ENCODE measurements at regions not wholly inside any gene's neighbourhood (a gene's known extent, or its start where the extent isn't known, plus 50 kb on each side); places are given as distances from the start of the nearest gene placed in this dataset.
"Not testable (repeated sequence)": the region's sequence is repeated elsewhere in the genome, so short reads cannot be mapped to it uniquely, and the experiment has no call there.

GRCh38 chr16:29212084-29213027 is 194.2 kb downstream of the NPIPB11 start:
- not testable (repeated sequence) for DNase-seq

GRCh38 chr16:29211456-29211855 is 195.1 kb downstream of the NPIPB11 start:
- not testable (repeated sequence) for DNase-seq

GRCh38 chr16:29210299-29211150 is 196.0 kb downstream of the NPIPB11 start:
- not testable (repeated sequence) for DNase-seq

- not testable (repeated sequence) for DNase-seq
Observed at GRCh38 chr16:29206120-29206519, 200.4 kb downstream of the NPIPB11 start.

- DNase-seq, result not testable (repeated sequence)
Observed at GRCh38 chr16:29205151-29205550, 201.4 kb downstream of the NPIPB11 start.

GRCh38 chr16:29204806-29205135 is 201.7 kb downstream of the NPIPB11 start:
- no peak for DNase-seq

- DNase-seq, result not testable (repeated sequence)
Observed at GRCh38 chr16:29203933-29204805, 202.3 kb downstream of the NPIPB11 start.

GRCh38 chr16:29203046-29203932 is 203.2 kb downstream of the NPIPB11 start:
- not testable (repeated sequence) for DNase-seq

GRCh38 chr16:29202642-29203041 is 203.9 kb downstream of the NPIPB11 start:
- peak; percentile 66 for DNase-seq

GRCh38 chr16:29202025-29202632 is 204.4 kb downstream of the NPIPB11 start:
- DNase-seq, result not testable (repeated sequence)

GRCh38 chr16:29201296-29202024 is 205.1 kb downstream of the NPIPB11 start:
- DNase-seq, result not testable (repeated sequence)

GRCh38 chr16:29200681-29201080 is 205.8 kb downstream of the NPIPB11 start:
- DNase-seq, result not testable (repeated sequence)

GRCh38 chr16:29200135-29200601 is 206.3 kb downstream of the NPIPB11 start:
- DNase-seq, result not testable (repeated sequence)

- DNase-seq, result not testable (repeated sequence)
Observed at GRCh38 chr16:29199626-29200025, 206.9 kb downstream of the NPIPB11 start.

- DNase-seq, result no peak
Observed at GRCh38 chr16:29198731-29199521, 207.6 kb downstream of the NPIPB11 start.

GRCh38 chr16:29198231-29198630 is 208.3 kb downstream of the NPIPB11 start:
- DNase-seq, result no peak

GRCh38 chr16:29197494-29198100 is 208.9 kb downstream of the NPIPB11 start:
- not testable (repeated sequence) for DNase-seq

- DNase-seq, result not testable (repeated sequence)
Observed at GRCh38 chr16:29196746-29197145, 209.8 kb downstream of the NPIPB11 start.

All from COR-L47 (cell line).